Ishikawa (cell line): ENCODE measurements at regions not wholly inside any gene's neighbourhood (a gene's known extent, or its start where the extent isn't known, plus 50 kb on each side); places are given as distances from the start of the nearest gene placed in this dataset.

ENCODE experiments used
- CEBPB ChIP-seq: IDR thresholded peaks from 2 replicates; pipeline ENCODE4 v1.6.1; 2012
- CREB1 ChIP-seq: IDR thresholded peaks from 2 replicates; pipeline ENCODE4 v1.6.1; 2012; ENCODE audit warnings: low read depth
- EGR1 ChIP-seq: IDR thresholded peaks from 2 replicates; pipeline ENCODE4 v1.6.1; 2012
- EP300 ChIP-seq: IDR thresholded peaks from 2 replicates; pipeline ENCODE4 v1.6.1; 2012; ENCODE audit warnings: borderline replicate concordance
- FOXM1 ChIP-seq: IDR thresholded peaks from 2 replicates; pipeline ENCODE4 v1.6.1; 2012; ENCODE audit warnings: low read depth, borderline replicate concordance
- NFIC ChIP-seq: IDR thresholded peaks from 2 replicates; pipeline ENCODE4 v1.6.1; 2012
- RAD21 ChIP-seq: IDR thresholded peaks from 2 replicates; pipeline ENCODE4 v1.6.1; 2012; ENCODE audit warnings: low read depth
- TAF1 ChIP-seq: IDR thresholded peaks from 2 replicates; pipeline ENCODE4 v1.6.1; 2012; ENCODE audit warnings: low read depth, mild to moderate bottlenecking
- TCF12 ChIP-seq: IDR thresholded peaks from 2 replicates; pipeline ENCODE4 v1.6.1; 2012; ENCODE audit warnings: low read depth
- TEAD4 ChIP-seq: IDR thresholded peaks from 2 replicates; pipeline ENCODE4 v1.6.1; 2012
- YY1 ChIP-seq: IDR thresholded peaks from 2 replicates; pipeline ENCODE4 v1.6.1; 2012; ENCODE audit warnings: low read depth
- ZBTB7A ChIP-seq: IDR thresholded peaks from 2 replicates; pipeline ENCODE4 v1.6.1; 2012; ENCODE audit warnings: low read depth
- TF ChIP-seq, protein P1 (sequence below): IDR thresholded peaks from 2 replicates; pipeline ENCODE4 v1.6.1; 2012
- TF ChIP-seq, protein P2 (sequence below): IDR thresholded peaks from 2 replicates; pipeline ENCODE4 v1.6.1; 2012; ENCODE audit warnings: low read depth, mild to moderate bottlenecking
- TF ChIP-seq, protein P3 (sequence below): IDR thresholded peaks from 2 replicates; pipeline ENCODE4 v1.6.1; 2012

DNA sequence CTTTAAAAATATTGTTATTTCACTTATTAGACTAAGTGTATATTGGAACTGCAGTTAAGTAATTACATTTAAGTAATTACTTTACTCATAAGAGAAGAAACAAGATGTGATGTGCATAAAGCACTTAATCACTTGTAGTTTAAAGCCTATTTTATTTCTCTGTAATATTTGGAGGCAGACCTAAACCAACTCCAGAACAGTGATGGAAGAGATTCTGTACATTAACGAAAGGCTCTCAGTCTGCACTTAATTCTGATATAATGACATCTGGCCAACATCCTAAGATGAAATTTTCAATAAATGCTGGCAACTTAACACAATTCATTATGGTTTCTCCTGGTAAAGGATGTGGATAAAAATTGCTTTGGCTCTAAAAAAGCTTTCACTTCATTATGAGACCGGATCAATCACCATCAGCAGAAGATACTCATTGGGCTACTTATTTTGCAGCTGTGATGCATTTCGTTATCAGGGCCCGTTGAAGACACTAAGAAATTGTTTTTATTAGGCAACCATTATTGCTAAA lies 342.6 kb downstream of the C4orf33 start:
- TF ChIP-seq ZBTB7A (no peak), CEBPB (no peak), FOXM1 (no peak), TEAD4 (no peak), YY1 (no peak), RAD21 (no peak), TCF12 (no peak), EP300 (no peak), NFIC (no peak), TAF1 (no peak), CREB1 (no peak)
- TF ChIP-seq, protein P1, sequence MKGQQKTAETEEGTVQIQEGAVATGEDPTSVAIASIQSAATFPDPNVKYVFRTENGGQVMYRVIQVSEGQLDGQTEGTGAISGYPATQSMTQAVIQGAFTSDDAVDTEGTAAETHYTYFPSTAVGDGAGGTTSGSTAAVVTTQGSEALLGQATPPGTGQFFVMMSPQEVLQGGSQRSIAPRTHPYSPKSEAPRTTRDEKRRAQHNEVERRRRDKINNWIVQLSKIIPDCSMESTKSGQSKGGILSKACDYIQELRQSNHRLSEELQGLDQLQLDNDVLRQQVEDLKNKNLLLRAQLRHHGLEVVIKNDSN: no peak
- TF ChIP-seq, protein P2, sequence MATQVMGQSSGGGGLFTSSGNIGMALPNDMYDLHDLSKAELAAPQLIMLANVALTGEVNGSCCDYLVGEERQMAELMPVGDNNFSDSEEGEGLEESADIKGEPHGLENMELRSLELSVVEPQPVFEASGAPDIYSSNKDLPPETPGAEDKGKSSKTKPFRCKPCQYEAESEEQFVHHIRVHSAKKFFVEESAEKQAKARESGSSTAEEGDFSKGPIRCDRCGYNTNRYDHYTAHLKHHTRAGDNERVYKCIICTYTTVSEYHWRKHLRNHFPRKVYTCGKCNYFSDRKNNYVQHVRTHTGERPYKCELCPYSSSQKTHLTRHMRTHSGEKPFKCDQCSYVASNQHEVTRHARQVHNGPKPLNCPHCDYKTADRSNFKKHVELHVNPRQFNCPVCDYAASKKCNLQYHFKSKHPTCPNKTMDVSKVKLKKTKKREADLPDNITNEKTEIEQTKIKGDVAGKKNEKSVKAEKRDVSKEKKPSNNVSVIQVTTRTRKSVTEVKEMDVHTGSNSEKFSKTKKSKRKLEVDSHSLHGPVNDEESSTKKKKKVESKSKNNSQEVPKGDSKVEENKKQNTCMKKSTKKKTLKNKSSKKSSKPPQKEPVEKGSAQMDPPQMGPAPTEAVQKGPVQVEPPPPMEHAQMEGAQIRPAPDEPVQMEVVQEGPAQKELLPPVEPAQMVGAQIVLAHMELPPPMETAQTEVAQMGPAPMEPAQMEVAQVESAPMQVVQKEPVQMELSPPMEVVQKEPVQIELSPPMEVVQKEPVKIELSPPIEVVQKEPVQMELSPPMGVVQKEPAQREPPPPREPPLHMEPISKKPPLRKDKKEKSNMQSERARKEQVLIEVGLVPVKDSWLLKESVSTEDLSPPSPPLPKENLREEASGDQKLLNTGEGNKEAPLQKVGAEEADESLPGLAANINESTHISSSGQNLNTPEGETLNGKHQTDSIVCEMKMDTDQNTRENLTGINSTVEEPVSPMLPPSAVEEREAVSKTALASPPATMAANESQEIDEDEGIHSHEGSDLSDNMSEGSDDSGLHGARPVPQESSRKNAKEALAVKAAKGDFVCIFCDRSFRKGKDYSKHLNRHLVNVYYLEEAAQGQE: no peak
- TF ChIP-seq, protein P3, sequence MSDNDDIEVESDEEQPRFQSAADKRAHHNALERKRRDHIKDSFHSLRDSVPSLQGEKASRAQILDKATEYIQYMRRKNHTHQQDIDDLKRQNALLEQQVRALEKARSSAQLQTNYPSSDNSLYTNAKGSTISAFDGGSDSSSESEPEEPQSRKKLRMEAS: no peak

GRCh38 chr4:129446074-129446473 lies 350.1 kb downstream of the C4orf33 start:
- no peak for TF ChIP-seq TAF1
- TF ChIP-seq EGR1: no peak
- no peak for TF ChIP-seq CEBPB
- TF ChIP-seq, protein P1: no peak
- TF ChIP-seq TEAD4: no peak
- TF ChIP-seq EP300: no peak
- no peak for TF ChIP-seq NFIC
- TF ChIP-seq, protein P3: no peak
- TF ChIP-seq YY1: no peak
- TF ChIP-seq TCF12: no peak
- TF ChIP-seq, protein P2: no peak
- no peak for TF ChIP-seq RAD21
- TF ChIP-seq FOXM1: no peak
- TF ChIP-seq CREB1: no peak
- no peak for TF ChIP-seq ZBTB7A

- TF ChIP-seq, protein P3: no peak
- no peak for TF ChIP-seq EP300
- TF ChIP-seq, protein P2: no peak
- TF ChIP-seq FOXM1: no peak
- TF ChIP-seq TAF1: no peak
- TF ChIP-seq, protein P1: no peak
- no peak for TF ChIP-seq NFIC
- no peak for TF ChIP-seq TCF12
- TF ChIP-seq ZBTB7A: no peak
- TF ChIP-seq CREB1: no peak
- TF ChIP-seq TEAD4: no peak
- TF ChIP-seq CEBPB: no peak
- no peak for TF ChIP-seq YY1
- TF ChIP-seq EGR1: no peak
- no peak for TF ChIP-seq RAD21
These were observed 357.7 kb downstream of the C4orf33 start for GRCh38 chr4:129453524-129454200.
